Hematopoietic multipotent progenitor cell treated with erythropoietin and hydrocortisone succinate and interleukin-3 and kit ligand, for 17 days (in vitro differentiated cells): ENCODE measurements at regions not wholly inside any gene's neighbourhood (a gene's known extent, or its start where the extent isn't known, plus 50 kb on each side); places are given as distances from the start of the nearest gene placed in this dataset.

ENCODE experiments used
- DNase-seq: peaks from one replicate; pipeline ENCODE4 v3.0.0-alpha.2; 2015; ENCODE audit warnings: low spot score

DNA sequence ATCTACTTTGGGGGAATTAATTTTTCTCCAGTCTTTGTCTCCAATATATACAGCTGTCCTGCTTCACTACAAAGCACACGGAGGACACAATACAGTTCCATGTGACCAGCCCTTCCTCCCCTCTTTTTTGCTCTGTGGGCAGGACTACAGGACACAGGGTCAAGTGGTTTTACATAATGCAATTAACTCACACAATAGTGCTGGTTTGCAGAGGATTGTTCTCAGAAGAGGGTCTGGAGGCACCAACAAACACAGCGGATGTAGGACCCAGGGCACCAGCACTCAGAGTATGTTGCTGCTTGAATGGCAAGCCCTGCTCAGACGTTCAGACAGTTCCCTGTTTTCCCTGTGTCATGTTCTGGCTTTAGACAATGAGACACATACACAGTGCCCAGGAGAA, 52.0 kb upstream of the NPTX2 start:
- DNase-seq = no peak

DNA sequence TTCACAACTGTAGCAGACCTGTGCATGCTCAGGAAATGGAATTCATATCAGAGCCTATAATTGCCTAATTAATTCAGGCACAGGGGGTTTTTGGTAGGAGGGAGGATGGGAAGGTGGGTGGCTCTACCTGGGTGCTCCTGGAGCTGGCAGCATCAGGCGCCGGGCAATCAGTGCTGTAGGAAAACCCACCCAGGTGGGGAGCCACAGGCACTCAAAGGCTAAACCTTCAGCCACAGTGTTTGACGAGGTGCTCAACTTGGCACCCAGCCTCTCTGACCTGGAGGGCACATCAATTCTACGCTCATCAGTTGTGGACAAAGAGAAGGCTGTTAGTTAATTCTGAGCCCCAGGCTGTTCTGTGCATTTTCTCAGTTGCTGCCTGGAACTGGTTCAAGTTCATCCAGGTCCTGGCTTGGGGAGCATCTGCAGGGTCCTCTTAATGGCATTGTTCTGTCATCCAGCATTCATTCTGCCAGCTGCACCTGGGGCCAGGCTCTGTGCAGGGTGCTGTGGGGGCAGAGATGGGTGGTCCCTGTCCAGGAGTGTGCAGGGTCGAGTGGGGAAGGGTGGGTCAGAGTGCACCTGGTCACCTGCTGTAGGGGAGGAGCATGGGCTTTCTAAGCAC, 54.1 kb upstream of the NPTX2 start:
- no peak for DNase-seq

DNA sequence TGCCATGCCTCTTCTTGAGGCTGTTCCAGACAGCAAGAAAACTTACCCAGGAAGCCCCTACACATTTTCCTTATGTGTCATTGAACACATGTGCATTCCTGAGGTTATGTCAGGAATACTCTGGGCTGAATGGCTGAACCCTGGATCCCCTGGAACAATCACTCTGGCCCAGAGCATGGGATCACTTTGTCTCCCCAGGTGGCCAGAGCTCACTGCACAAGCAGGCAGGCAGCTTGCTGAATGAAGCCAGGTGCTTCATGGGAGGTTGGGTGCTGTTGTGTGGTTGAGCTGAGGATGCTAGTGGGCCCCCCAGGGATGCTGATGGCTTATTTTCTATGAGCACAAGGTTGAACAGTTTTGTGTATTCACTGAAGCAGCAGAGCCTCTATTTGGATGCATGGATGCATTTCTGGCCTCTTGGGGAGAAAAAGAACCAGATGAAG, 54.7 kb upstream of the NPTX2 start:
- DNase-seq = no peak

DNA sequence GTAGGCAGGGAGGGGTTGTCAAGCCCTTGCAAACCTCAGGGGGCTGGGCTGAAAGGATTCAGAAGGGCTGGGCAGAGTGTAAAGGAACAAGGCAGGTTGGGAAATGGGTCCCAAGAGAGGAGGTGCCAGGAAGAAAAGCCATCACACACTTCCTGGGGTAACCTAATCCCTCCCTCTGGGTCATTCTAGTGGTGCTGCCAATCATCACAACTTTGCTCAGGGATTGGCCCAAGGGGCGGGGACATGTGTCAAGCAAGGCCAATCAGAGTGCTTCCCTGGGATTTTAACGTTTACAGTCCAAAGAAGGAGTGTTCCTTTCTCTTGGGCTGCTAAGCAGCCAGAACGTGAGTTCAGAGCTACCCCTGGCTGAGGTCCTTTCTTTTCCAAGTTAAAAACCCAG, 57.1 kb upstream of the NPTX2 start:
- no peak for DNase-seq

DNA sequence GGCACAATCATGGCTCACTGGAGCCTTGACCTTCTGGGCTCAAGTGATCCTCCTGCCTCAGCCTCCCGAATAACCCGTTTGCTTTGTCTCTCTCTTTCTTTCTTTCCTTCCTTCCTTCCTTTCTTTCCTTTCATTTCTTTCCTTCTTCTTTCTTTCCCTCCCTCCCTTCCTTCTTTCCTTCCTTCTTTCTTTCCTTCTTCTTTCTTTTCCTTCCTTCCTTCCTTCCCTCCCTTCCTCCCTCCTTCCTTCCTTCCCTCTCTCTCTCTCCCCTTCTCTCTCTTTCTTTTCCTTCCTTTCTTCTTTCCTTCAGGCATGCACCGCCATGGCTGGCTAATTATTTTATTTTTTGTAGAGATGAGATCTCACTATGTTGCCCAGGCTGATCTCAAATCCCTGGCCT, 57.9 kb upstream of the NPTX2 start:
- DNase-seq = no peak

DNA sequence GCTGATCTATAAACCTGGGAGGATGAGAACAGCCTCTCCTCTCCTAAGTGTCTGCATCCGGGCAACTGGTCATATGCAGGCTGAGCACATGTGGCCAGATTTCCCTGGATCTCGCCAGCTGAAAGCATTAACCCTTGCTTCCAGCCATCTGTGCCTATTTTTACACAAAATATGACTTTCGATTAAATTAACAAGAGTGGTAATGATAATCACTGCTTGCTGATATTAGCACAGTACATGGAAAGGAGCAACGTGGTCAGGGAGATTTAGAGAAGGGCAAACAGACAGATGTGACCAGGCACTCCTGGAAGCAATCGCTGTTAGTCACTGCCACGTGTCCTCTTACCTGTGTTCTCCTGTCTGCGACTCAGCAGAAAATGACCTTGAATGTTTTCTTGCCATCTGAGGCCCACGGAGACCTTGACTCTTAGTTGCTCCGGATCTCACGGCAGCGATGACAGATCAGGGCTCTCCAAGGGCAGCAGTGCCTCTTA, 59.5 kb upstream of the NPTX2 start:
- DNase-seq = no peak

DNA sequence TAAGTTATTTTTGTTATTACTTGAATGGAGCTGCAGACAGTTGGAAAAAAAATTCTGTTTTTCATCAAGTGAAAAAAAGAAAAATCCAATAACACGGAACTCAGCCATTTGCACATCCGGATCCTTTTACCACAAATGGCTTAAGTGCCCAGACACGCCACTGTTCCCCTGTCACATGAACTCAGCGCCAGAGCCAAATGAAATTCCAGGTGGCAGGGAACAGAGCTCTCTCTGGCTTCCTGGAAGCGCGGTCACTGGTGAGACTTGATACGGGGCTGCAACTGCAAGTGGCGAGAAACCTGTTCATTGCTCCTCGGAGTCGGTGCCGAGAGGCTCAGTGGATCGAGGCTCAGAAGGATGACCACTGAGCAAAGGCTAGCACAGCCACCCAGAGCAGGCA, 60.8 kb upstream of the NPTX2 start:
- DNase-seq = no peak

DNA sequence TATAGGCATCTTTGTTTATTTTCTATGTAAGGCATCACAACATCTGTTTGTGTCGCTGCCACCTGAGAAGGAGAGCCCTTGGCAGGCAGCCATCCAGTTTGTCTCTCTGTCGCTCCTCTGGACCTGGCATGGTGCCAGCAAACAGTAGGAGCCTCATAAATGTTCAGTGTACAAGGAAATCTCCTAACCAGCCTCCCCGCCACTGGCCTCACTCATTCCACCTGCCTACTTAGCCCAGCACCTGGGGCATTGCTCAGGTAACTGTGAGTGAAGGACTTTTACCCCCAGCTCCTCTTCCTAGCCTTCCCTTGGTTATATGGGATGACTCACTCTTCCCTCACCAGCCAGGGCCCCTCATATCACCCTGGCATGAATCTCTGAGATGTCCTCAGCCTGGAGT, 61.7 kb upstream of the NPTX2 start:
- DNase-seq = no peak

DNA sequence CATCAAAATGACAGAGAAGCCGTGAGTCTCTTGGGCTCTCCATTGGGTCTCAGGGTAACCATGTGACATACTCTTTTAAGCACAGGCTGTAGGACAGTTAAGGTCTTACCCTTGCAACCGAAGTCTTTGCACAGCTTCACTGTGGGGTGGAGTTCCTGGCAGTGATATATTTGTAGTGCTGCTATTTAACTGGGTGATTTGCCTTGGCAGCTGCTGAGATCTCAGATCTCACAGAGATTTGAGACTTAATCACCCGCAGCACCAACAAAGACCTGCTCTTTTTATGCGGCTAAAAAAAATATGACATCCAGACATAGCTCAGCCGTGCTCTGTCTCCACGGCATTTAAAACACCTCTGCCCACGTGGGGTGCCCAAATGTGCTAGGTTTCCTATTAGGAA, 63.4 kb upstream of the NPTX2 start:
- no peak for DNase-seq

DNA sequence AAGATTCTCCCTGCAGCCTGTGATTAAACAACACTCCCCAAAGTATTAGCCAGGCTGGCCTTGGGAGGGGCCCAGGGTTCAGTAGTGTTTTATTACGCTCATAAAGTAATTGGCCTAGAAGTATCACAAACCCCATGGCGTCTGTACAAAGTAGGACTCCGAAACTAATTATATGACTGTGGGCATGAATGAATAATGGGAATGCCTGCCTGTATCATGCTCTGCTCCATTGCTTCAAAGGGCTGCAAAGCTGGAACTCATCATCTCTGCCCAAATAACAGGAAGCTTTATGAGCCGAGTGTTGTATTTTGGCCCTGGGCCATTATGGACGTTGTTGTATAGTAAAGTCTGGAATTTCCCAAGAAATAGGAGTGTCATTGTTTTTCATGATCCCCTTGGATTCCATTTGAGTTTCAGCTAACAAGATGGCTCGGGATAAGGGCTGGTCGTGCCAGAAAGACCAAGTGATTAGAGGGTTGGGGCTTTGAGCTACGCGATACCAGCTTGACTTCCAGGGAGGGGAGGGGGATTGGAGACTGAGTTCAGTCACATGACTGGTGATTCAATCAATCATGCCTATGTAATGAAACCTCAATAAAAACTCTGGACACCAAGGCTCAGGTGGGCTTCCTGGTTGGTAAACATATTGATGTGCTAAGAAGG, 65.3 kb upstream of the NPTX2 start:
- no peak for DNase-seq

DNA sequence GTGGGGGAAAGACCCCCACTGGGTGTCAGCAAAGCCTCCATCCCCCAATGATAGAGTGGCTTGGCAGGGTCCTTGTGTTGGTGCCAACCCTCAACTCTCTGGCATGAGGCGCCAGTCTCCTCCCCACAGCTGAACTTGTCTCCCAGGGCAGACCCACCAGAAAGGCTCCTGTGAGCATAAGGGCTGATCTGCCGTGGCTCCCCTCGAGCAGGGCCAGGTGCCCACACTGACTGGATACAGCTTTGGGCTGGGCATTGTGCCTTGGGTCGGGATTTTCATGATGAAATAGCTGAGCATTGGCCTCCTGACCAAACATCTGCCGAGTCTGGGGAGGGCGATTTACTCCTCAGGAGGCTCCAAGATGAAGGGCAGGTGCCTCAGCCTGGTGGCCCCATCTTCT, 68.1 kb upstream of the NPTX2 start:
- DNase-seq = no peak

DNA sequence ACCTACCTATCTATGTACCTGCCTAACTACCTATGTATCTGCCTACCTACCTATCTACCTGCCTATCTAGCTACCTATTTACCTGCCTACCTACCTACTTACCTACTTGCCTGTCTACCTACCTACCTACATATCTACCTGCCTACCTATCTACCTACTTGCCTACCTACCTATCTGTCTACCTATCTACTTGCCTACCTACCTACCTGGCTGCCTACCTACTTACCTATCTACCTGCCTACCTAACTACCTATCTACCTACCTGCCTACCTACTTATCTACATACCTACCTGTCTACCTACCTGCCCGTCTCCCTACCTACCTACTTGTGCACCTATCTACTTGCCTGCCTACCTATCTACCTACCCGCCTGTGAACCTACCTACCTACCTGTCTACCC, 68.7 kb upstream of the NPTX2 start:
- DNase-seq = no peak

DNA sequence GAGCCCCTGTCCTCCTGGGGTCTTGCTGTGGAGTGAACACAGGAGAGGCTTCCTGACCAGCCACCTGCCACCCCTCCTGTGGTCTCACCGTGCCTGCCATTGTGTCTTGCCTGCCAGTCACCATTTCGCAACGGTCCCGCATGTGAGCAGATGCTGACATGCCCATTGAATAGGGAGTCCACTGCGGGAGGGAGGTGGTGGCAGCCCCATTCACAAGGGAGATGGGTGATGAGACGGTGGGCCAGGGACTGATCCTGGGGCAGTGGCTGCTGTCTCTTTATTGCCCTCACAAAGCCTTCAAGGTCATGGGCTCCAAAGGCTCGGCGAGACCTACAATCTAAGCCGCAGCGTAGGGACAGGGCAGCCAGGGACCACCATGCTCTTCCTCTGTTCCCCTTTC, 76.0 kb upstream of the NPTX2 start:
- DNase-seq = no peak

DNA sequence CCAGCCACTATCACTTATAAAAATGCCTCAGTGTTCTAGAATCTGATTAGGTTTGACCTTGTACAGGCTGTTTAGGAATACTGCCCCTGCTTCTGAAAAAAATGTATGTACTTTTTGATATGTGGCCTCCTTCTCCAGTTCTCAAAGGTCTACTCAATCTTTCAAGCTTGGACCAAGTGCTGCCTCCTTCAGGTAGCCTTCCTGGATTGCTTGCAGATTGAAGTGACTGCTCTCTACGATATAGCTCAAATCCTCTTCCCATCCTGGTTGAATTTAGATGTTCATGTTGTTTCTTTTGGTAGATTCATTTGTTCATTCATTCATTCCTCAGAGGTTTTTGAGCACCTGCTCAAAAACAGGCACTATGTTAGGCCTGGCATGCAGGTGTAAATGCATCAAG, 77.2 kb upstream of the NPTX2 start:
- DNase-seq = no peak

DNA sequence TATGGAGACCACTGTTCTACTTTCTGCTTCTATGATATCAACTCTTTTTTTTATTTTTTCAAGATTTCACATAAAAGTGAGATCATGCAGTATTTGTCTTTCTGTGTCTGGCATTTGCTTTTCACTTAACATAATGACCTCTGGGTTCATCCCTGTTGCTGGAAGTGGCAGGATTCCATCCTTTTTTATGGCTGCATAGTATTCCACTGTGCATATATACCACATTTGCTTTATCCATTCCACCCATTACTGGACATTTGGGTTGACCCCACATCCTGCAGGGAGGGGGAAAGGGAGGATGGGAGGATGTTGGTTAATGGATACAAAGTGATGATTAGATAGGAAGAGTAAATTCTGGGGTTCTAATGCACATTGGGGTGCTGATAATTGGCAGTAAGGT, 80.3 kb upstream of the NPTX2 start:
- no peak for DNase-seq

DNA sequence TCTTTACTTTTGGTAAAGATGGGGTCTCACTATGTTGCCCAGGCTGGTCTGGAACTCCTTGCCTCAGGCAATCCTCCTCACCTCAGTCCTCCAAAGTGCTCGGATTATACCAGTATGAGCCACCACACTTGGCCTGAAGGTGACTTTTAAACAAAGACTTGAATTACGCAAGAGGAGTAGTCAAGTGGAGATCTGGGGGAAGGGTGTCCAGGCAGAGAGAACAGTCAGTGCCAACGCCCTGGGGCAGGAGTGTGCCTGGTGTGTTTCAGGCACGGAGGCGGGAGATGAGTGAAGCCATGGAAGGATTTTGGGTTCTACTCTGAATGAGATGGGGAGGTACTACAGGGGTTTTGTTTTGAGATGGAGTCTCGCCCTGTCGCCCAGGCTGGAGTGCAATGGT, 82.6 kb upstream of the NPTX2 start:
- DNase-seq = no peak

DNA sequence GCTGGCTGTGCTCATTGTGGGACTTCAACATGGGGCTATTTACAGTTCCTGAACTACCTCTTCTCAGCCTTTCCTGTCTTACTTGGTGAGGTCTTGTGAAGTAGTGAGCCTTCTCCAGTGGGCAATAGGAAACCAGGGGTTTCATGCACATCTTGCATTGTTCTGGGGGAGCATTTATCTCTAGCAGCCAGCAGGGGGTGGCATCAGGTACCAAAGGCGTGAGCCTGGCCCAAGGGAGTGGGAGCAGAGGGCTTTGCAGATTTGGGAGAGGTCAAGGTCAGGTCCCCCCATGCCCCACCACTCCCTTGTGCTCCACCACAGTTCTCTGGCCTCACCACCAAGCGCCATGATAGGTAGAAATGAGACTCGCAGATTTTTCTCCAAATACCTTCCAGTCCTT, 85.4 kb upstream of the NPTX2 start:
- no peak for DNase-seq

DNA sequence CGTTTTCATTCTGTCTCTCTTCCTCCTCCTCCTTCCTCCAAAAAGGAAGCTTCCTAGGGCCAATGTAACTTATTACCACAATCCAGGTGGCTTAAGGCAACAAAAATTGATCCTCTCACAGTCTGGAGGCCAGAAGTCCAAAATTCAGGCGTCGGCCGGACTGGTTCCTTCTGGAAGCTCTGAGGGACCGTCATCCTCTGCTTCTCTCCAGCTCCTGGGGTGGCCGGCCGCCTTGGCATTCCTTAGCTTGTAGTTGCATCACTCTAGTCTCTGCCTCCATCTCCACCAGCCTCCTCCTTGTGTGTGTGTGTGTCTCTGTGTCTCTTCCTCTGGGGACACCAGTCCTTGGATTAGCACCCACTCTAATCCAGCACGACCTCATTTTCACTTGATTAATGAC, 89.0 kb upstream of the NPTX2 start:
- no peak for DNase-seq

DNA sequence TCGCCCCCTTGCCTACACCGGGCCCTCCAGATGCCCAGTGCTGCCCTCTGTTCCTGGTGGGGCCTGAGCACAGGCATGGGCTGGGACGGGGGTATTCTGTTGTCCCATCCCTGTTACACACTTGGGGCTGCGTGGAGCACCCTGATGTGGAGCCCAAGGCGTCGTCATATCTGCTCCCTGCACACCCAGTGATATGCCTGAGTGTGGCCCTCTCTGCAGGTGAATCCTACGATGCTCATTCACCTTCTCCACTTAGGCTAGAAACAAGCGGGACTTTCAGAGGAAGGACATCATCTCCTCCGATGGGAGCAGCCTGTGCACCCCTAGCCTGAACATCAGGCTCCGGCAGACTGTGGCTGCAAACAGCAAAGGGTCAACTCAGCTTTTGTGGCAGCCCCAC, 91.0 kb upstream of the NPTX2 start:
- no peak for DNase-seq

DNA sequence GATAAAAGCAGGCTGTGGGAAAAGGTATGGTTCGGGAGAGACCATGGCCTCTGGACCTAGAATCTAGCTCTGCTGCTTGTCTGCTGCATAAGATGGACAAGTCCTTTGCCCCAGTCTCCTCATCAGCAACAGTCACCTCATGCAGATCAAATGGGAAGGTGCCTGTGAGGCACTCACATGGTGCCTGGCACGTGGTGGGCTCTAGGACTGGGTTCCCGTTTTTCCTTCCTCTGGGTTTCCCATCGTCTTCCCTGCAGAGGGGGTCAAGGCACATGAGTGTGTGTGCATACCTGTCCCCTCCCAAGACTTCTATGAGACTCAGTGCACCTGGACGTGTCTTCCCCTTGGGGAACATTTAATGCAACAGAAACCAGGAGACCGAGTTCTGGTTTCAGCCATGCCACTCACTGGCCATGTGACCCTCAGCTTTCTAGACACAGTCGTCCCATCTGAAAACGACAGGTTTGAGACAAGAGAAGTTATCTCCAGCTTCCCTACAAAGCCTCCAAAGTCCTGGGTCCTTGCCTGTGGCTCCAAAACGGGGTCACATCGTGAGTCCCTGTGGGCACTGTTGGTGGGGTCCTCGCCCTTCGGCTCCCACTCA, 95.9 kb upstream of the NPTX2 start:
- no peak for DNase-seq

DNA sequence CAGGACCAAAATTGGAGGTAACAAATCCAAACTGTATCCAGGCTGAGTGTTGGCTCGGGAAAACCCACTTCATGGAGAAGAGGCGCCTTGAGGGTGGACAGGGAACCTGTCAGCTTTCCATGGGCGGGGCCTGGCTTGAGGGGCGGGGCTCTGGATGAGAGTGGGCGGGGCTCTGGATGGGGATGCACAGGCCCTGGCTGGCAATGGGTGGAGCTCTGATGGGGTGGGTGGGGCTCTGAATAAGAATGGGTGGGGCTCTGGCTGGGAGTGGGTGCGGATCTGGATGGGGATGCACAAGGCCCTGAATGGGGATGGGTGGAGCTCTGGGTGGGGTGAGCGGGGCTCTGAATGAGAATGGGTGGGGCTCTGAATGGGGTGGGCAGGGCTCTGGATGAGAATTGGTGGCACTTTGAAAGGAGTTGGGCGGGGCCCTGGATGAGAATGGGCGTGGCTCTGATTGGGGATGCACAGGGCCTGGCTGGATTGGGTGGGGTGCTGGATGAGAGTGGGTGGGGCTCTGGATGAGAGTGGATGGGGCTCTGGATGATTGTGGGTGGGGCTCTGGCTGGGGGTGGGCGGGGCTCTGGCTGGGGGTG, 96.6 kb upstream of the NPTX2 start:
- DNase-seq = peak; percentile 7

DNA sequence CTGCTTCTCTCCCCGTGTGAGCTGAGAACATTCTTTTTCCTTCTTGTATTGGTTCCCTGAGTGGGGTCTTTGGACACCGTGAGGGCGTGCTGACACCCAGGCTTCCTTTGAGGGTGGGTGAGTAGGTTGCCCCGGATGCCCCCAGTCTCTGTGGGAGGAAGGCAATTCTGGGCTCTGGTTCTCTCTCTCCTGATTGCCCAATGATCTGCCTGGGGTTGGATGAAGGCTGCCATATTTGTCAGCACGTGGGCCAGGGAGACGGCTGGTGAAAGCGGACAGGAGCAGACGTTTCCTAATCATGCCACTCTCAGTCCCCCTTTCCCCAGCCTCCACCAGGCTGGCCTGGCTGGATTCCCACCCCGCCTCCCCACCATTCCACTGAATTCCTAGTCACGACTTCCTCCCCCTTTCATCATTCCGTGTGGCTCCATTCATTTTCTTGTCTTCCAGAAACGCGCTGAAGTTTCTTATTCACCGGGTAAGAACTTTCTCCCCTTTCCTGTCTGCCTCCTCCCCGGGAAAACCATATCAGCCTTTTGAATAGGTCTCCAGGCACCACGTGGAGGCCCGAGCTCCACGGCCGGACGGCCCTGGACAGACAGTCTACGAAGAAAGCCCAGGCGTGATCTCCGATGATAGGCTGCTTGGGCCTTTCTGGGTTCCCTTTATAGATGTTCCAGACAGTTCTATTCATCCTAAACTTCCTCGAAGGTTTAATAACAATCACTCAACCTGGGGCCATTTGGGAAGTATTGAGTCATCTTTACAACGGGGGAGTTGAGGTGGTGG, 98.7 kb upstream of the NPTX2 start:
- DNase-seq = no peak

DNA sequence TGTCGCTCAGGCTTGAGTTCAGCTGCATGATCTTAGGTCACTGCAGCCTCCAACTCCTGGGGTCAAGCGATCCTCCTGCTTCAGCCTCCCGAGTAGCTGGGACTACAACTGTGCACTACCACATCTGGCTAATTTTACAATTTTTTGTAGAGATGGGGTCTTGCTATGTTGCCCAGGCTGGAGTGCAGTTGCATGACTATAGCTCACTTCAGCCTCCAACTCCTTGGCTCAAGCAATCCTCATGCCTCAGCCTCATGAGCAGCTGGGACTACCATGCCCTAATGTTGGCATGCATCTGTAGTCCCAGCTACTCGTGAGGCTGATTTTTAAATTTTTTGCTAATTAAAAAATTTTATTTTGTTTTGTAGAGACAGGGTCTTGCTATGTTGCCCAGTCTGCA, 101.9 kb upstream of the NPTX2 start:
- DNase-seq = no peak
